ENCODE measurements at regions not wholly inside any gene's neighbourhood (a gene's known extent, or its start where the extent isn't known, plus 50 kb on each side); places are given as distances from the start of the nearest gene placed in this dataset.

- TF ChIP-seq CTCF (IDR thresholded peaks at IDR 0.05): no peak
- no peak for TF ChIP-seq POLR2A (IDR thresholded peaks at IDR 0.05)
Measured at GRCh38 chr9:7688626-7689025, 111.0 kb downstream of the DMAC1 start.

Measured in right lobe of liver (tissue), 4 donors.